OCI-LY7 (cell line): ENCODE measurements at regions not wholly inside any gene's neighbourhood (a gene's known extent, or its start where the extent isn't known, plus 50 kb on each side); places are given as distances from the start of the nearest gene placed in this dataset.

Source experiments
- BruUV-seq: library from RNA; stranded (reverse); fragments of 400-500 nt; replicated peaks from 2 replicates; lab custom pipeline; 2021; lab: Mats Ljungman, UMichigan
- CTCF ChIA-PET: fragments of 300-600 bp; sonication (Branson Sonifier 250); formaldehyde crosslinking; loops from one replicate; lab custom pipeline; 2022; ENCODE audit warnings: antibody characterized with exemption; ENCODE audit not compliant: unreplicated experiment; lab: Charles Lee
- POLR2A ChIA-PET: fragments of 300-600 bp; sonication (Branson Sonifier 250); formaldehyde crosslinking; loops from one replicate; lab custom pipeline; 2022; ENCODE audit warnings: antibody characterized with exemption; lab: Charles Lee
- DNase-seq: peaks from one replicate; pipeline ENCODE4 v3.0.0-alpha.2; 2015; ENCODE audit warnings: low spot score
- H2AFZ ChIP-seq: fragments of 200-600 bp; sonication (generic), shearing (Covaris generic); 2 replicates; pipeline ENCODE4 v1.6.1; 2014; ENCODE audit warnings: mild to moderate bottlenecking, antibody characterized with exemption, low read length, moderate library complexity
- H3K27ac ChIP-seq: fragments of 200-600 bp; sonication (generic); 2 replicates; pipeline ENCODE4 v1.5.1; 2014; ENCODE audit warnings: mixed run types, low read depth, mild to moderate bottlenecking, moderate library complexity, low read length, inconsistent platforms; ENCODE audit not compliant: poor library complexity, severe bottlenecking
- H3K36me3 ChIP-seq: fragments of 200-600 bp; sonication (generic); 2 replicates; pipeline ENCODE4 v1.6.1; 2014; ENCODE audit warnings: mild to moderate bottlenecking, antibody characterized with exemption, low read length, moderate library complexity, mixed read lengths; ENCODE audit not compliant: insufficient read depth
- H3K4me1 ChIP-seq: fragments of 200-600 bp; sonication (generic); 2 replicates; pipeline ENCODE4 v1.5.1; 2014; ENCODE audit warnings: mild to moderate bottlenecking, low read length; ENCODE audit not compliant: insufficient read depth, poor library complexity, severe bottlenecking
- H3K4me2 ChIP-seq: fragments of 200-600 bp; sonication (generic); 2 replicates; pipeline ENCODE4 v1.6.1; 2014; ENCODE audit warnings: mild to moderate bottlenecking, low read length
- H3K4me3 ChIP-seq: fragments of 200-600 bp; sonication (generic); 2 replicates; pipeline ENCODE4 v1.5.1; 2014; ENCODE audit warnings: mild to moderate bottlenecking, low read depth, low read length; ENCODE audit not compliant: poor library complexity, severe bottlenecking
- H3K79me2 ChIP-seq: fragments of 200-600 bp; sonication (generic); 2 replicates; pipeline ENCODE4 v1.6.1; 2016; ENCODE audit warnings: low read depth, mild to moderate bottlenecking, low read length, moderate library complexity, mixed read lengths; ENCODE audit not compliant: insufficient read depth
- H3K9me2 ChIP-seq: fragments of 200-600 bp; sonication (generic); 2 replicates; pipeline ENCODE4 v1.6.1; 2016; ENCODE audit warnings: mild to moderate bottlenecking, low read length, mixed read lengths; ENCODE audit not compliant: insufficient read depth
- H3K9me3 ChIP-seq: fragments of 200-600 bp; sonication (generic); 2 replicates; pipeline ENCODE4 v1.6.1; 2014; ENCODE audit warnings: mild to moderate bottlenecking, mixed run types, low read length, mixed read lengths
- H4K20me1 ChIP-seq: fragments of 200-600 bp; sonication (generic); 2 replicates; pipeline ENCODE4 v1.6.1; 2014; ENCODE audit warnings: mild to moderate bottlenecking, antibody characterized with exemption, low read length, moderate library complexity, mixed read lengths; ENCODE audit not compliant: insufficient read depth
- EZH2phosphoT487 ChIP-seq: fragments of 200-600 bp; sonication (generic); IDR thresholded peaks from 2 replicates; pipeline ENCODE4 v1.6.1; 2018; ENCODE audit warnings: low read depth, borderline replicate concordance, mild to moderate bottlenecking, mixed run types, antibody characterized with exemption, low read length, moderate library complexity, mixed read lengths
- intact Hi-C: fragments of 100-400 bp; cut with micrococcal nuclease; formaldehyde crosslinking; loops from one replicate; pipeline ENCODE4 v1.10.0; 2022; ENCODE audit not compliant: unreplicated experiment
- TF ChIP-seq, protein P1 (sequence below): fragments of 200-600 bp; sonication (generic); conservative IDR thresholded peaks from 2 replicates; pipeline ENCODE4 v1.5.1; 2014; ENCODE audit warnings: mild to moderate bottlenecking, antibody characterized with exemption, low read length, moderate library complexity, mixed read lengths

DNA sequence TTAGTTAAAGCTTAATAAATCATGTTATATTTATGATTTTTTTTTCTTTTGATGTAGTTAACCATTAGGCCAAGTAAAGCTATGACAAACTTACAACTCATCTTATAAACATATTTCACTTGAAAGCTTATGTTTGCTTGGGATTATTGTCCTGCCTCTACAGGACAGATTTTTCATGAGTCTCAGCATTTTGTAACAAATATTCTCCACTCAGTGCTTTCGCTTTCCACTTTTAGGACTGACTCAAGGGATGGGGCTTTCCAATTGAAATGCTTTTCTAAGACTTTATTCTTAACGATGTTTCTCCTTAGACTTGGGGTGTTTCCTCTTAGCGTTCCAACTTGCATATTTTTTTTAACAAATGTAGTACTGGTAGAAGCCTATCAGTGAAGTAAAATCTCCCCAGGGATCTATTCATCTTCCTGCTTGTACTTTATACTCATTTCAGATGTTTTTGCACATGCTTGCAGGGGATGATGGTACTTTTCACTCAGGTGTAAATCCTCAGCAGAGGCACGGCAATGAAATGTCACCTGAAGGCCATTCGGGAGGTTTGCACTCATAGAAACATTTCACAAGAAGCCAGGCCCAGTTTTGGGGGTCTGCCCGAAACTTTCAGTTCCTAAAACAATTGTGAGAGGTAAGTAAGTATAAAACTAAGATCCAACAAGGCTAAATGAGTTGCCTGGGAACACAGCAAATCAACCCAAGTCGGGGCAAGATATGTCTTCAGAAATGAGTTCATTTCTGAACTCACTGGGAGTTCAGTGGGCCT lies 298.1 kb upstream of the FOXQ1 start:
- ChIA-PET POLR2A (interaction anchor here (1.0 kb wide), 1 partner anchor 9 kb away, joined by 3 read pairs; no protein-coding TSS in a partner anchor), CTCF (no interaction called here)
- H3K36me3 ChIP-seq = no peaks in the 10 kb centered on the region
- H3K9me3 ChIP-seq = no peaks in the 10 kb centered on the region
- no peaks in the 10 kb centered on the region for H3K9me2 ChIP-seq
- no peak overlapping the region for H3K4me2 ChIP-seq
- no peak for DNase-seq
- intact Hi-C loops = no loop called here
- H3K4me1 ChIP-seq = no peaks in the 10 kb centered on the region
- no peak for TF ChIP-seq EZH2phosphoT487
- TF ChIP-seq, protein P1, sequence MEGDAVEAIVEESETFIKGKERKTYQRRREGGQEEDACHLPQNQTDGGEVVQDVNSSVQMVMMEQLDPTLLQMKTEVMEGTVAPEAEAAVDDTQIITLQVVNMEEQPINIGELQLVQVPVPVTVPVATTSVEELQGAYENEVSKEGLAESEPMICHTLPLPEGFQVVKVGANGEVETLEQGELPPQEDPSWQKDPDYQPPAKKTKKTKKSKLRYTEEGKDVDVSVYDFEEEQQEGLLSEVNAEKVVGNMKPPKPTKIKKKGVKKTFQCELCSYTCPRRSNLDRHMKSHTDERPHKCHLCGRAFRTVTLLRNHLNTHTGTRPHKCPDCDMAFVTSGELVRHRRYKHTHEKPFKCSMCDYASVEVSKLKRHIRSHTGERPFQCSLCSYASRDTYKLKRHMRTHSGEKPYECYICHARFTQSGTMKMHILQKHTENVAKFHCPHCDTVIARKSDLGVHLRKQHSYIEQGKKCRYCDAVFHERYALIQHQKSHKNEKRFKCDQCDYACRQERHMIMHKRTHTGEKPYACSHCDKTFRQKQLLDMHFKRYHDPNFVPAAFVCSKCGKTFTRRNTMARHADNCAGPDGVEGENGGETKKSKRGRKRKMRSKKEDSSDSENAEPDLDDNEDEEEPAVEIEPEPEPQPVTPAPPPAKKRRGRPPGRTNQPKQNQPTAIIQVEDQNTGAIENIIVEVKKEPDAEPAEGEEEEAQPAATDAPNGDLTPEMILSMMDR = no peak
- no peaks in the 10 kb centered on the region for H3K79me2 ChIP-seq
- no TSS peak for BruUV-seq
- H4K20me1 ChIP-seq = no peaks in the 10 kb centered on the region
- H3K27ac ChIP-seq = no peak overlapping the region
- no peak overlapping the region for H3K4me3 ChIP-seq
- H2AFZ ChIP-seq = no peak overlapping the region

DNA sequence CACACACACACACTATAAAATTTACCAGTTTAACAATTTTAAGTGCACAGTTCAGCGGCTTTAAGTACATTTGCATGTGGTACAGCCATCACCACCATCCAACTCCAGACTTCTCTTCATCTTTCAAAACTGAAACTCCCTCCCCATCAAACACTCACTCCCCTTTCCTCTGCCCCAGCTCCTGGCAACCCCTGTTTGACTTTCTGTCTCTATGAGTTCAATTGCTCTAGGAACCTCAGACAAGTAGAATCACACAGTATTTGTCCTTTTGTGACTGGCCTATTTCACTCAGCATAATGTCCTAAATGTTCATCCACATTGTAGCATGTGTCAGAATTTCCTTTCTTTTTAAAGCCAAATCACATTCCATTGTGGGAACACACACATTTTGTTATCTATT lies 302.8 kb upstream of the FOXQ1 start:
- Histone ChIP-seq H2AFZ (no peak overlapping the region), H3K9me3 (no peaks in the 10 kb centered on the region), H4K20me1 (no peaks in the 10 kb centered on the region), H3K4me1 (no peaks in the 10 kb centered on the region), H3K9me2 (no peaks in the 10 kb centered on the region), H3K27ac (no peak overlapping the region), H3K4me3 (no peak overlapping the region), H3K79me2 (no peaks in the 10 kb centered on the region), H3K36me3 (no peaks in the 10 kb centered on the region), H3K4me2 (no peak overlapping the region)
- TF ChIP-seq, protein P1 = no peak
- no peak for TF ChIP-seq EZH2phosphoT487
- ChIA-PET POLR2A (no interaction called here), CTCF (no interaction called here)
- DNase-seq = no peak
- intact Hi-C loops = no loop called here
- no TSS peak for BruUV-seq

DNA sequence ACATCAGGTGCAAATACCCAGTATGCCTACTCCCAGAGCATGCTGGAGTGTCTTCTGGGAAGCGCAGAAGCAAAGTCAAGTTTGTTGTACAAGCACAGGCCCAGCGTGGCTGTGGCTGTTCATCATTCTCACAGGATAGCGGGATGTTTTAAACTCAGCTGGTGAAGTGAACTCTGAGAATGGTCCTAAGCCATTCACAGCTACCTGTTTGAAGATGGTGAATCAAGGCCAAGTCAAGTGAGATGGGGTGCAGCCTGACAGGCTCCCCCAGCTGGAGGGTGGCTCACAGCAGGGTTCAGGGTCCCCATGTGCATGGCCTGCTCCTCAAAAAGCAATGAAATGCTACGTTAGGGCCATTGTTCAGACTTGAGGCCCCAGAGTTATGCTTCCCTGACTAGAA lies 304.7 kb upstream of the FOXQ1 start:
- TF ChIP-seq, protein P1 = no peak
- no peak for TF ChIP-seq EZH2phosphoT487
- Histone ChIP-seq H3K36me3 (no peaks in the 10 kb centered on the region), H3K4me3 (no peak overlapping the region), H3K79me2 (no peaks in the 10 kb centered on the region), H3K4me1 (no peaks in the 10 kb centered on the region), H3K27ac (no peak overlapping the region), H2AFZ (no peak overlapping the region), H3K4me2 (no peak overlapping the region), H3K9me2 (no peaks in the 10 kb centered on the region), H4K20me1 (no peaks in the 10 kb centered on the region), H3K9me3 (no peaks in the 10 kb centered on the region)
- no peak for DNase-seq
- CTCF ChIA-PET = no interaction called here
- BruUV-seq = no TSS peak
- POLR2A ChIA-PET = interaction anchor here (0.6 kb wide), 1 partner anchor 112 kb away, joined by 5 read pairs; no protein-coding TSS in a partner anchor
- intact Hi-C loops = no loop called here
